ENCODE measurements at regions not wholly inside any gene's neighbourhood (a gene's known extent, or its start where the extent isn't known, plus 50 kb on each side); places are given as distances from the start of the nearest gene placed in this dataset.

DNA sequence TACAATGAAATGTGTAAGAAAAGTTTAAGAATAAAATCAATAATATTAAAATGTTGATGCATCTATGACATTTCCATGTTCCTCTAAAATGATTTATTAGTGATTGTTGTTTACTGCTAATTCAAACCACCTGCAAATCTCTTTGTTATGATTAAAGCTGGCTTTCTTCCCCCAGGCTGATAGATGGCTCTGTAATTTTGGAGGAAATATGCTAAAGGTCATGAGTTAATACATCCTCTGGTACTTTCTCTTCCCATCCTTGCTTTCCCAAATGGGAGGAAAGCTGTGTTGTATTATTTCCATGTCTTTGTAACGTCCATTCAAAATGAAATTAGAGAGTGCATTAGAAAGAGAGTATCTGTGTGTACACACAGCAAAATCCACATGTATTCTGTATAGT, 139.5 kb upstream of the TMCO5A start:
- Histone ChIP-seq H3K4me3 (ENCODE audit: low read depth, low read length) (no peak overlapping the region), H3K36me3 (ENCODE audit: insufficient read depth, low read length) (no peaks in the 10 kb centered on the region), H2AFZ (ENCODE audit: low read length, unreplicated experiment) (no peak overlapping the region), H3K27ac (ENCODE audit: low read depth, low read length) (no peak overlapping the region), H3K27me3 (ENCODE audit: insufficient read depth, low read length) (no peaks in the 10 kb centered on the region), H3K4me1 (ENCODE audit: control insufficient read depth, insufficient read depth, low read length, unreplicated experiment) (peaks cover 5% of the 10 kb centered on the region), H3K79me2 (ENCODE audit: control insufficient read depth, insufficient read depth, low read length, unreplicated experiment) (no peaks in the 10 kb centered on the region)

DNA sequence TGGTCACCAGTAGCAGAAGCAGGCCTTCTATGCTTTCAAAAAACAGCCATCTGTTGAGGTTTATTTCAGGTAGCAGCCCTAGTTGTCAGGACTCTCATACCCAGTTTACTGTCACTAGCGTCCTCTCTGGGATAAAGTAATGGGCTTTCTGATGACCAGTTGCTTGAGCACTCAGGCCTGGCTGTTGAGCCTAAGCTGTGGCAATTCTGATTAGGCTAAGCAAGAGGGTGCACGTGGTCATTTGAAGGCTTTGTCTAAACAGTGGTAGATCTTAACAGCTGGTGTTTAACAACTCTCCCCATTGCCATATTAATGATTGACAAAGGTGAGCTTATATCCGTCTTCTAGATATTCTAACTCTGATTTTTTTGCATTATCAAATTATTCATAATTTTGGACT, 132.9 kb upstream of the TMCO5A start:
- no peaks in the 10 kb centered on the region for H3K79me2 ChIP-seq (ENCODE audit: control insufficient read depth, insufficient read depth, low read length, unreplicated experiment)
- H3K4me1 ChIP-seq (ENCODE audit: control insufficient read depth, insufficient read depth, low read length, unreplicated experiment), result no peaks in the 10 kb centered on the region
- no peaks in the 10 kb centered on the region for H3K27me3 ChIP-seq (ENCODE audit: insufficient read depth, low read length)
- H3K27ac ChIP-seq (ENCODE audit: low read depth, low read length), result no peak overlapping the region
- H3K36me3 ChIP-seq (ENCODE audit: insufficient read depth, low read length), result no peaks in the 10 kb centered on the region
- no peak overlapping the region for H2AFZ ChIP-seq (ENCODE audit: low read length, unreplicated experiment)
- H3K4me3 ChIP-seq (ENCODE audit: low read depth, low read length), result no peak overlapping the region

DNA sequence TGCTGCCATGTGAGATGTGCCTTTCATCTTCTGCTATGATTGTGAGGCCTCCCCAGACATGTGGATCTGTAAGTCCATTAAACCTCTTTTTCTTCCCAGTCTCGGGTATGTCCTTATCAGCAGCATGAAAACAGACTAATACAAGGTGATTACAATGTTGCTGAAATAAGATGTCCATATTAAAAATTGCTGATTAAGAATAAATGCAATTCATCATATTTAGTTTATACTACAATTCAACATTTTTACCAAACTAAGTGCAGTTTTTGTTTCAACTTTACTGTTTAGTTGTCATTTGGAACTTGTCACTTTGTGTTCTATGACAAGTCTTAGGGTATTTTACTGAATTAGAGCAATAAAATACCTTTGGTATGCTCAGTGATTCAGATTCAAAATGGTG, 127.6 kb upstream of the TMCO5A start:
- Histone ChIP-seq H3K4me1 (ENCODE audit: control insufficient read depth, insufficient read depth, low read length, unreplicated experiment) (no peaks in the 10 kb centered on the region), H3K36me3 (ENCODE audit: insufficient read depth, low read length) (no peaks in the 10 kb centered on the region), H2AFZ (ENCODE audit: low read length, unreplicated experiment) (no peak overlapping the region), H3K27me3 (ENCODE audit: insufficient read depth, low read length) (no peaks in the 10 kb centered on the region), H3K79me2 (ENCODE audit: control insufficient read depth, insufficient read depth, low read length, unreplicated experiment) (no peaks in the 10 kb centered on the region), H3K27ac (ENCODE audit: low read depth, low read length) (no peak overlapping the region), H3K4me3 (ENCODE audit: low read depth, low read length) (no peak overlapping the region)

GRCh38 chr15:37810381-37810780, 124.1 kb upstream of the TMCO5A start:
- no peak overlapping the region for H3K4me3 ChIP-seq (ENCODE audit: low read depth, low read length)
- H3K27me3 ChIP-seq (ENCODE audit: insufficient read depth, low read length), result no peaks in the 10 kb centered on the region
- H3K79me2 ChIP-seq (ENCODE audit: control insufficient read depth, insufficient read depth, low read length, unreplicated experiment), result no peaks in the 10 kb centered on the region
- no peak overlapping the region for H2AFZ ChIP-seq (ENCODE audit: low read length, unreplicated experiment)
- H3K27ac ChIP-seq (ENCODE audit: low read depth, low read length), result no peak overlapping the region
- no peaks in the 10 kb centered on the region for H3K36me3 ChIP-seq (ENCODE audit: insufficient read depth, low read length)
- H3K4me1 ChIP-seq (ENCODE audit: control insufficient read depth, insufficient read depth, low read length, unreplicated experiment), result no peaks in the 10 kb centered on the region

- H3K27me3 ChIP-seq (ENCODE audit: insufficient read depth, low read length), result no peaks in the 10 kb centered on the region
- no peak overlapping the region for H3K27ac ChIP-seq (ENCODE audit: low read depth, low read length)
- H3K36me3 ChIP-seq (ENCODE audit: insufficient read depth, low read length), result no peaks in the 10 kb centered on the region
- no peaks in the 10 kb centered on the region for H3K4me1 ChIP-seq (ENCODE audit: control insufficient read depth, insufficient read depth, low read length, unreplicated experiment)
- H2AFZ ChIP-seq (ENCODE audit: low read length, unreplicated experiment), result no peak overlapping the region
- no peak overlapping the region for H3K4me3 ChIP-seq (ENCODE audit: low read depth, low read length)
- no peaks in the 10 kb centered on the region for H3K79me2 ChIP-seq (ENCODE audit: control insufficient read depth, insufficient read depth, low read length, unreplicated experiment)
Observed at GRCh38 chr15:37813306-37813705, 121.1 kb upstream of the TMCO5A start.

- H3K4me3 ChIP-seq (ENCODE audit: low read depth, low read length), result no peak overlapping the region
- no peaks in the 10 kb centered on the region for H3K79me2 ChIP-seq (ENCODE audit: control insufficient read depth, insufficient read depth, low read length, unreplicated experiment)
- no peaks in the 10 kb centered on the region for H3K4me1 ChIP-seq (ENCODE audit: control insufficient read depth, insufficient read depth, low read length, unreplicated experiment)
- H3K27ac ChIP-seq (ENCODE audit: low read depth, low read length), result no peak overlapping the region
- no peaks in the 10 kb centered on the region for H3K27me3 ChIP-seq (ENCODE audit: insufficient read depth, low read length)
- no peak overlapping the region for H2AFZ ChIP-seq (ENCODE audit: low read length, unreplicated experiment)
- no peaks in the 10 kb centered on the region for H3K36me3 ChIP-seq (ENCODE audit: insufficient read depth, low read length)
Observed at GRCh38 chr15:37814847-37815515, 119.5 kb upstream of the TMCO5A start.

- no peaks in the 10 kb centered on the region for H3K27me3 ChIP-seq (ENCODE audit: insufficient read depth, low read length)
- no peak overlapping the region for H2AFZ ChIP-seq (ENCODE audit: low read length, unreplicated experiment)
- H3K4me3 ChIP-seq (ENCODE audit: low read depth, low read length), result no peak overlapping the region
- no peaks in the 10 kb centered on the region for H3K4me1 ChIP-seq (ENCODE audit: control insufficient read depth, insufficient read depth, low read length, unreplicated experiment)
- no peaks in the 10 kb centered on the region for H3K36me3 ChIP-seq (ENCODE audit: insufficient read depth, low read length)
- H3K27ac ChIP-seq (ENCODE audit: low read depth, low read length), result no peak overlapping the region
- no peaks in the 10 kb centered on the region for H3K79me2 ChIP-seq (ENCODE audit: control insufficient read depth, insufficient read depth, low read length, unreplicated experiment)
Observed at GRCh38 chr15:37818152-37818677, 116.2 kb upstream of the TMCO5A start.

DNA sequence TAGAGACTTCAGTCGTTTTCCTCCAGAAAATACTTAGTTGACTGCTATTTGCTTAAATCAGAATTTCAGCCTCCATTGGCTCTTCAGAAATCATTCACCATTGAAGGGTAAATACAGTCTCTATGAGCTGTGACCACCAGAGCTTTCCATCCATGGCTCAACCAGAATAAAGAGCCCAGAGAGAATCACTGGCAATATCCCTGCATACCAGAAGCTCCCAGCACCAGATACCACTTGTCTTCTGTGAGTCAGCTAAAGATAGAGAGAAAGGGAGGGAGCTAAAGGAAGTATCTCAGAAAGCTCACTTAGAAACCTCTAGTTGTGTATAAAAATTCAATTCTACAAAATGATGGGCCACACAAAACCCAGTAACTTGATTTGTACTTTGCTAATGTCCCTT, 115.2 kb upstream of the TMCO5A start:
- H3K27ac ChIP-seq (ENCODE audit: low read depth, low read length), result no peak overlapping the region
- H3K27me3 ChIP-seq (ENCODE audit: insufficient read depth, low read length), result no peaks in the 10 kb centered on the region
- peaks cover 3% of the 10 kb centered on the region for H3K4me1 ChIP-seq (ENCODE audit: control insufficient read depth, insufficient read depth, low read length, unreplicated experiment)
- no peak overlapping the region for H3K4me3 ChIP-seq (ENCODE audit: low read depth, low read length)
- H2AFZ ChIP-seq (ENCODE audit: low read length, unreplicated experiment), result no peak overlapping the region
- no peaks in the 10 kb centered on the region for H3K36me3 ChIP-seq (ENCODE audit: insufficient read depth, low read length)
- no peaks in the 10 kb centered on the region for H3K79me2 ChIP-seq (ENCODE audit: control insufficient read depth, insufficient read depth, low read length, unreplicated experiment)

DNA sequence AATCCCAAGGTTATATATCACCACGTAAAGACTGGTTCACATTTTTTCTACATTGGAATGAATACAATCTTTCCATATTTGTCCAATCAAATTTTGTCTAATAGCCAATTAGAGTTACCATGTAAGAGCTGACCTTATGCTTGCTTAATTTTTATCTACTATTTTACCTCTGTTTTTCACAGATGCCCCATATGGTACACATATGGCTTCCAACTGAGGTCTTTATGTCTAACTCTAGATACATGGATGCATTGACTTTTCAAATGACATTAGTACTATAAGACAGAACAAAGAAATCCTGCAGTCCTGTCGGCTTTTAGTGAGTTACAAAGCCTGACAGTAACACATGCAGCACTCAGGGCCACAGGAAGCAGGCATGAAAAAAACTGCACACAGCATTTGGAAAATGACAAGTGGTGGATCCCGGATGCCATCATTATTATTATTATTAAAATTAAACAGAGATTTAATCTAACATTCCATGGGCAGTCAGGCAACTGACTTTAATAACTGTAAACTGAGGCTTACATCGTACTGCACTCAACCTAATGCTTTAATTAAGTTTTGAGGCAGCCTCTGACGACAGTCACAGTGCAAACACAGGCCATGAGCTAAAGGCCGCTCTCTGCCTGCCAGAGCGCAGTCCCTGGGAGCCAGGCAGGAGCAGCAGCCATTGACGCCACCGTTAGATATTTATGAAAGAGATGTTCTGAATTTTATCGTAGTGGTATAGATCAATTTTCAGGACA, 113.9 kb upstream of the TMCO5A start:
- Histone ChIP-seq H3K4me3 (ENCODE audit: low read depth, low read length) (no peak overlapping the region), H3K4me1 (ENCODE audit: control insufficient read depth, insufficient read depth, low read length, unreplicated experiment) (peaks cover 13% of the 10 kb centered on the region), H3K36me3 (ENCODE audit: insufficient read depth, low read length) (no peaks in the 10 kb centered on the region), H2AFZ (ENCODE audit: low read length, unreplicated experiment) (no peak overlapping the region), H3K79me2 (ENCODE audit: control insufficient read depth, insufficient read depth, low read length, unreplicated experiment) (no peaks in the 10 kb centered on the region), H3K27me3 (ENCODE audit: insufficient read depth, low read length) (no peaks in the 10 kb centered on the region), H3K27ac (ENCODE audit: low read depth, low read length) (no peak overlapping the region)

DNA sequence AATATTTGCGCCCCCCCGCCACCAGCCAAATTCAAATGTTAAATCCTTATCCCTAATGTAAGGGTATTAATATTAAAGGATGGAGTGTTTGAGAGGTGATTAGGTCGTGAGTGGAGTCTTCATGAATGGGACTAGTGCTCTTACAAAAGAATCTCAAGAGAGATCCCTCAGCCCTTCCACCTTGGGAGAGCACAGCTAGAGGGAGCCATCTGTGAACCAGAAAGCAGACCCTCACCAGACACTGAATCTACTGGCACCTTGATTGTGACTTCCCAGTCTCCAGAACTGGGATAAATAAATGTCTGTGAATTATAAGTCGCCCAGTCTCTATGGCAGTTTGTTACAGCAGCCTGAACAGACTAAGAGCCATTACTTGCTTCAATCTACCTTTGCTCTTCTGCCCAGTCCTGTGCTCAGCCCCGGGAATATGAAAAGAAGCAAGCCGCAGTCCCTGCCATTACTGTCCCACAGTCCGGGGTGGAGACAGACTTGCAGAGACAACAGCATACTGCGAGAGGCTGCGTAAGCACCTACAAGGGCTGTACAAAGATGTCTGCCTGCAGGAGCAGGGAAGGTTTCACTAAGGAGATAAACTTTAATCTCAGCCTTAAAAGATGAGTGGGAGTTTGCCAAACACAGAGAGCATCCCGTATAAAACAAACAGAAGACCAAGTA, 110.7 kb upstream of the TMCO5A start:
- no peaks in the 10 kb centered on the region for H3K27me3 ChIP-seq (ENCODE audit: insufficient read depth, low read length)
- H2AFZ ChIP-seq (ENCODE audit: low read length, unreplicated experiment), result no peak overlapping the region
- H3K36me3 ChIP-seq (ENCODE audit: insufficient read depth, low read length), result no peaks in the 10 kb centered on the region
- no peak overlapping the region for H3K27ac ChIP-seq (ENCODE audit: low read depth, low read length)
- no peak overlapping the region for H3K4me3 ChIP-seq (ENCODE audit: low read depth, low read length)
- H3K4me1 ChIP-seq (ENCODE audit: control insufficient read depth, insufficient read depth, low read length, unreplicated experiment), result peaks cover 13% of the 10 kb centered on the region
- H3K79me2 ChIP-seq (ENCODE audit: control insufficient read depth, insufficient read depth, low read length, unreplicated experiment), result no peaks in the 10 kb centered on the region

All from ACC112 (cell line).